Hematopoietic multipotent progenitor cell treated with erythropoietin and hydrocortisone succinate and interleukin-3 and kit ligand, for 6 days (in vitro differentiated cells): ENCODE measurements at regions not wholly inside any gene's neighbourhood (a gene's known extent, or its start where the extent isn't known, plus 50 kb on each side); places are given as distances from the start of the nearest gene placed in this dataset.

ENCODE experiments used
- DNase-seq: peaks from one replicate; pipeline ENCODE4 v3.0.0-alpha.2; 2015

- DNase-seq: no peak
Measured at GRCh38 chr4:167713756-167714155, 378.6 kb upstream of the ANXA10 start.

GRCh38 chr4:167715176-167715575 is 377.2 kb upstream of the ANXA10 start:
- DNase-seq: no peak

GRCh38 chr4:167717495-167717894 is 374.8 kb upstream of the ANXA10 start:
- DNase-seq: no peak

GRCh38 chr4:167721617-167722486 is 370.5 kb upstream of the ANXA10 start:
- DNase-seq: no peak

GRCh38 chr4:167722487-167722808 is 369.9 kb upstream of the ANXA10 start:
- no peak for DNase-seq

GRCh38 chr4:167724941-167725340 is 367.4 kb upstream of the ANXA10 start:
- no peak for DNase-seq

- DNase-seq: no peak
Measured at GRCh38 chr4:167730769-167731168, 361.6 kb upstream of the ANXA10 start.

- DNase-seq: no peak
Measured at GRCh38 chr4:167745024-167745687, 347.2 kb upstream of the ANXA10 start.

- DNase-seq: no peak
Measured at GRCh38 chr4:167767281-167767680, 325.1 kb upstream of the ANXA10 start.

- DNase-seq: no peak
Measured at GRCh38 chr4:167774646-167775045, 317.7 kb upstream of the ANXA10 start.

- no peak for DNase-seq
Measured at GRCh38 chr4:167775375-167775774, 317.0 kb upstream of the ANXA10 start.

GRCh38 chr4:167779280-167779679 is 313.1 kb upstream of the ANXA10 start:
- no peak for DNase-seq

- DNase-seq: no peak
Measured at GRCh38 chr4:167779864-167780263, 312.5 kb upstream of the ANXA10 start.

- no peak for DNase-seq
Measured at GRCh38 chr4:167784826-167785225, 307.5 kb upstream of the ANXA10 start.

- no peak for DNase-seq
Measured at GRCh38 chr4:167785523-167785922, 306.8 kb upstream of the ANXA10 start.

GRCh38 chr4:167786504-167786903 is 305.8 kb upstream of the ANXA10 start:
- no peak for DNase-seq

GRCh38 chr4:167787231-167787630 is 305.1 kb upstream of the ANXA10 start:
- DNase-seq: no peak

- no peak for DNase-seq
Measured at GRCh38 chr4:167802463-167803212, 289.7 kb upstream of the ANXA10 start.

GRCh38 chr4:167811958-167812357 is 280.4 kb upstream of the ANXA10 start:
- no peak for DNase-seq

GRCh38 chr4:167826281-167826680 is 266.1 kb upstream of the ANXA10 start:
- DNase-seq: no peak

GRCh38 chr4:167831855-167832254 is 260.5 kb upstream of the ANXA10 start:
- no peak for DNase-seq

GRCh38 chr4:167838686-167839085 is 253.7 kb upstream of the ANXA10 start:
- DNase-seq: no peak

GRCh38 chr4:167842487-167842886 is 249.8 kb upstream of the ANXA10 start:
- DNase-seq: no peak

- DNase-seq: no peak
Measured at GRCh38 chr4:167854881-167855280, 237.5 kb upstream of the ANXA10 start.
